B cell (primary cell): ENCODE measurements at regions not wholly inside any gene's neighbourhood (a gene's known extent, or its start where the extent isn't known, plus 50 kb on each side); places are given as distances from the start of the nearest gene placed in this dataset.

Experiments used
- ATAC-seq: fragments of 200-7000 bp; cut with Tn5 transposase; one replicate; pipeline ENCODE4 v1.10.0; 2021; ENCODE audit warnings: low read depth, mild to moderate bottlenecking, moderate number of reproducible peaks, moderate library complexity
- CTCF ChIA-PET: fragments of 350-600 bp; sonication (Branson Sonifier 250); formaldehyde crosslinking; loops from one replicate; lab custom pipeline; 2021; ENCODE audit warnings: antibody characterized with exemption, inconsistent platforms; lab: Charles Lee
- POLR2A ChIA-PET: fragments of 350-600 bp; sonication (Branson Sonifier 250); formaldehyde crosslinking; loops from one replicate; lab custom pipeline; 2021; ENCODE audit warnings: antibody characterized with exemption; lab: Charles Lee
- DNase-seq: peaks from one replicate; pipeline ENCODE4 v3.0.0; 2013
- H2AFZ ChIP-seq: 2 replicates; pipeline ENCODE4 v1.6.1; 2012; ENCODE audit warnings: mild to moderate bottlenecking, low read depth, low read length; ENCODE audit not compliant: insufficient read depth, poor library complexity, severe bottlenecking
- H3K27ac ChIP-seq, 2 donors: 1 replicate in 1 of 2; 2 replicates in 1 of 2; pipeline ENCODE4 v1.5.1; 2012 to 2013; ENCODE audit warnings: low read length in 2 of 2, mild to moderate bottlenecking in 2 of 2, moderate library complexity in 1 of 2
- H3K27me3 ChIP-seq, 4 experiments: fragments of 200-600 bp in 1 of 4; sonication (generic) in 1 of 4; replicated peaks in 1 of 4; 1 replicate in 2 of 4; 2 replicates in 2 of 4; pipeline versions ENCODE4 v1.6.1 to v1.7.0; 2013 to 2016; ENCODE audit warnings: low read length in 3 of 4, mild to moderate bottlenecking in 2 of 4, mixed read lengths in 1 of 4, moderate library complexity in 1 of 4; ENCODE audit not compliant: insufficient read depth in 4 of 4, control insufficient read depth in 3 of 4; ENCODE audit errors: control extremely low read depth in 1 of 4
- H3K36me3 ChIP-seq, 2 experiments: replicated peaks in 1 of 2; 1 replicate in 1 of 2; 2 replicates in 1 of 2; pipeline versions ENCODE4 v1.6.1 to v1.7.1; 2013; ENCODE audit warnings: low read length in 1 of 2; ENCODE audit not compliant: insufficient read depth in 2 of 2, control insufficient read depth in 1 of 2; ENCODE audit errors: control extremely low read depth in 1 of 2, extremely low read depth in 1 of 2
- H3K4me1 ChIP-seq, 2 donors: fragments of 200-600 bp in 1 of 2; sonication (generic) in 1 of 2; 1 replicate in 1 of 2; 2 replicates in 1 of 2; pipeline versions ENCODE4 v1.5.1 to v1.6.1; 2013 to 2017; ENCODE audit warnings: low read length in 2 of 2; ENCODE audit not compliant: control insufficient read depth in 2 of 2, insufficient read depth in 2 of 2
- H3K4me2 ChIP-seq: replicated peaks from 2 replicates; pipeline ENCODE3; 2012; ENCODE audit warnings: mild to moderate bottlenecking, low read depth, low read length; ENCODE audit not compliant: poor library complexity, severe bottlenecking
- H3K4me3 ChIP-seq, 5 experiments: fragments of 200-600 bp in 1 of 5; sonication (generic) in 1 of 5; 1 replicate in 3 of 5; 2 replicates in 2 of 5; pipeline versions ENCODE4 v1.5.1 to v1.7.0; 2011 to 2016; ENCODE audit warnings: low read length in 4 of 5, mild to moderate bottlenecking in 4 of 5, low read depth in 2 of 5, control low read depth in 1 of 5, moderate library complexity in 1 of 5; ENCODE audit not compliant: insufficient read depth in 1 of 5; ENCODE audit errors: control extremely low read depth in 1 of 5, extremely low read depth in 1 of 5
- H3K79me2 ChIP-seq: fragments of 200-600 bp; sonication (generic); one replicate; pipeline ENCODE4 v1.6.0; 2016; ENCODE audit warnings: low read length; ENCODE audit not compliant: control insufficient read depth, insufficient read depth
- H3K9ac ChIP-seq: fragments of 200-600 bp; sonication (generic); 2 replicates; pipeline ENCODE4 v1.6.1; 2017; ENCODE audit warnings: mild to moderate bottlenecking, low read length, moderate library complexity
- H3K9me3 ChIP-seq, 3 donors: one replicate each; pipeline versions ENCODE4 v1.6.1 to v1.7.1; 2013; ENCODE audit warnings: low read length in 2 of 3; ENCODE audit not compliant: control insufficient read depth in 2 of 3, insufficient read depth in 1 of 3; ENCODE audit errors: control extremely low read depth in 1 of 3
- H4K20me1 ChIP-seq: 2 replicates; pipeline ENCODE4 v1.6.0; 2012; ENCODE audit warnings: mild to moderate bottlenecking, low read length; ENCODE audit not compliant: insufficient read depth, control insufficient read depth, poor library complexity, severe bottlenecking
- H3K27ac Mint-ChIP-seq: one replicate; pipeline ENCODE4 v1.8.0; 2021; ENCODE audit warnings: mixed read lengths
- H3K27me3 Mint-ChIP-seq: one replicate; pipeline ENCODE4 v1.8.0; 2021; ENCODE audit warnings: mixed read lengths
- H3K4me1 Mint-ChIP-seq: one replicate; pipeline ENCODE4 v1.8.0; 2021; ENCODE audit warnings: mixed read lengths
- H3K4me3 Mint-ChIP-seq: one replicate; pipeline ENCODE4 v1.8.0; 2021; ENCODE audit warnings: mixed read lengths
- H3K9me3 Mint-ChIP-seq: one replicate; pipeline ENCODE4 v1.8.0; 2022; ENCODE audit warnings: mixed read lengths; ENCODE audit not compliant: insufficient read depth
- CTCF ChIP-seq: fragments of 200-600 bp; IDR thresholded peaks from one replicate; pipeline ENCODE4 v1.8.0; 2022; ENCODE audit warnings: antibody characterized with exemption, mild to moderate bottlenecking
- EZH2 ChIP-seq: IDR thresholded peaks from 2 replicates; pipeline ENCODE4 v1.6.1; 2012; ENCODE audit warnings: borderline replicate concordance, low read depth, mild to moderate bottlenecking, moderate library complexity, low read length; ENCODE audit not compliant: insufficient read depth, poor library complexity, severe bottlenecking
- WGBS: methylation state at CpG from one replicate; pipeline ENCODE4 v1.1.5; 2013; ENCODE audit warnings: missing lambda C conversion rate; ENCODE audit not compliant: insufficient coverage; 5-methylcytosine and 5-hydroxymethylcytosine counted together
- intact Hi-C: fragments of 100-400 bp; cut with micrococcal nuclease; formaldehyde crosslinking; loops from one replicate; pipeline ENCODE4 v1.10.0; 2022

GRCh38 chr4:17045866-17046265 lies 147.4 kb upstream of the LDB2 start:
- CTCF ChIA-PET: no interaction called here
- H3K27ac Mint-ChIP-seq: no peak overlapping the region

DNA sequence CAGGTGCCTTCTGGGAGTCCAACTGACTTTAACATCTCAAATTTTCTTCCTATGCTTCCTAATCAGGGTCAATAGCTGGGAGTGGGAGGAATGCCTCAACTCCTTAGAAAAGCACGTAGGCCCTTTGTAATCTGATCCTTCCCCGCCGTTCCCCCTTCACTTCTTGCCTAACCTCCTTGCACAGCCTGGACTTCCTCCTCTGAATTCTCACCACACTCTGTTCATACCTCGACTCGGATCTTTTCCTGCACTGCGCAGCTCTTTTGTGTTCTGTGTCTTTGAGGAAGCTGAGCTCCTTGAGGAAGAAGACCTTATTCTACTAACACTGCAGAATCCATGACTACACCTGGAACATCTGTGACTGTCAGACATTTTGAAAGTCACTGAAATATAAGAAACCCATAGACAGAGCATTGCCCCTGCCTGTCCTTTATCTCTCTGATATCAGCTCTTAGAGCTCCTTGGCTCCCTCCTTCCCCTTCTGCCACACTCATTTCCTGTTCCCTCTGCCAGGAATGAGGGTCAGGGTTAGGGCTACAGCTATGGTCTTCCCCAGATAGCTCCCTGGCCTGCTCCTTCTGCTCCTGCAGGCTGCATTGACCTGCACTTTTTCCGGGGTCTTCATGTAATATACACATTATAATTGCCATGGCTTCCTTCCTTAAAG lies 140.2 kb upstream of the LDB2 start:
- Histone ChIP-seq H3K36me3 (no peaks in the 10 kb centered on the region), H3K79me2 (no peaks in the 10 kb centered on the region), H2AFZ (no peak overlapping the region), H3K4me2 (no peak overlapping the region), H3K4me3 (no peak overlapping the region), H3K4me1 (no peaks in the 10 kb centered on the region), H3K27ac (no peak overlapping the region), H3K9me3 (peaks cover 0 to 2% (median 0%) of the 10 kb centered on the region in 3 donors), H3K27me3 (no peaks in the 10 kb centered on the region), H4K20me1 (no peaks in the 10 kb centered on the region), H3K9ac (no peak overlapping the region)
- no peak for TF ChIP-seq EZH2
- no peak for TF ChIP-seq CTCF
- CTCF ChIA-PET: no interaction called here
- H3K4me1 Mint-ChIP-seq: no peaks in the 10 kb centered on the region
- WGBS: 81% methylated on average over 7 of the region's 7 CpGs
- intact Hi-C loops: no loop called here
- POLR2A ChIA-PET: no interaction called here
- H3K27me3 Mint-ChIP-seq: no peaks in the 10 kb centered on the region
- H3K27ac Mint-ChIP-seq: no peak overlapping the region
- no peak overlapping the region for H3K4me3 Mint-ChIP-seq
- H3K9me3 Mint-ChIP-seq: no peaks in the 10 kb centered on the region
- ATAC-seq: no peak
- no peak for DNase-seq

More at GRCh38 chr4:17045866-17046265, 147.4 kb upstream of the LDB2 start:
- DNase-seq (no peak), ATAC-seq (no peak)
- H3K79me2 ChIP-seq: no peaks in the 10 kb centered on the region
- Mint-ChIP-seq H3K4me3 (no peak overlapping the region), H3K4me1 (no peaks in the 10 kb centered on the region), H3K9me3 (peaks cover 5% of the 10 kb centered on the region), H3K27me3 (no peaks in the 10 kb centered on the region)
- no peak overlapping the region for H3K4me2 ChIP-seq
- POLR2A ChIA-PET: no interaction called here
- H3K4me3 ChIP-seq: no peak overlapping the region
- no peaks in the 10 kb centered on the region for H4K20me1 ChIP-seq
- WGBS: 93% methylated on average over 4 of the region's 7 CpGs
- H3K27ac ChIP-seq: no peak overlapping the region
- H3K9me3 ChIP-seq: no peaks in the 10 kb centered on the region
- no peaks in the 10 kb centered on the region for H3K27me3 ChIP-seq
- intact Hi-C loops: no loop called here
- no peak overlapping the region for H3K9ac ChIP-seq
- no peaks in the 10 kb centered on the region for H3K4me1 ChIP-seq
- no peak overlapping the region for H2AFZ ChIP-seq
- TF ChIP-seq EZH2: no peak
- TF ChIP-seq CTCF: no peak
- no peaks in the 10 kb centered on the region for H3K36me3 ChIP-seq
